Esophagus muscularis mucosa (tissue), 3 donors: ENCODE measurements at regions not wholly inside any gene's neighbourhood (a gene's known extent, or its start where the extent isn't known, plus 50 kb on each side); places are given as distances from the start of the nearest gene placed in this dataset.

Experiments used
- CTCF ChIP-seq, 3 experiments: fragments of 200-600 bp in 2 of 3; fragments of 450-650 bp in 1 of 3; sonication (generic) in 2 of 3; IDR thresholded peaks; one replicate each; pipeline ENCODE4 v1.5.1; 2017 to 2019; ENCODE audit warnings: antibody characterized with exemption in 3 of 3, mild to moderate bottlenecking in 2 of 3, moderate library complexity in 1 of 3
- POLR2A ChIP-seq: fragments of 450-650 bp; IDR thresholded peaks from one replicate; pipeline ENCODE4 v1.6.1; 2017; ENCODE audit warnings: antibody characterized with exemption, moderate library complexity, mild to moderate bottlenecking, low read depth
- POLR2AphosphoS5 ChIP-seq, 2 donors: sonication (generic); formaldehyde crosslinking; IDR thresholded peaks; one replicate each; pipeline ENCODE4 v1.6.1; 2017; ENCODE audit warnings: antibody characterized with exemption in 2 of 2

DNA sequence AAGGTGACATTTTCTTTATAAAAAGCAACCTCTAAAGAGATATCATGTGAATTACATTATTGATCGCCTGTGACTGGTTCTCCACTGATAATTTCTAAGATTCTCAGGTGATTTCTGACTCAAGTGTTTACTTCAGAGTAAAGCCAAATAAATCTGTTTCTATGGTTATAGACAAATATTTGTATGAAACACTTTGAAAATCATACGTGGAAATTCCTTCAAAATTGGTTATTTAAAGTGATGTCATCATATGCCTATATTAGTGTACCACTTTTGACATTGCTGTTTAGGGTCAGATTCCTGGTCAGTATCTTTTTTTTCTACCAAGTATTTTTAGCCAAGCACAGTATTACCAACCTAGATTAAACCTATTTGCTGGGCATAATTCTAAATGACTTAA, 881.3 kb upstream of the FAM98A start:
- TF ChIP-seq CTCF (IDR thresholded peaks at IDR 0.05) = no peak
- no peak for TF ChIP-seq POLR2A
- no peak for TF ChIP-seq POLR2AphosphoS5 (IDR thresholded peaks at IDR 0.05)
